HG02870 (cell line): ENCODE measurements at regions not wholly inside any gene's neighbourhood (a gene's known extent, or its start where the extent isn't known, plus 50 kb on each side); places are given as distances from the start of the nearest gene placed in this dataset.

Source experiments
- ATAC-seq: cut with Tn5 transposase; IDR thresholded peaks from one replicate; pipeline ENCODE4 v1.9.1; 2021; ENCODE audit warnings: mild to moderate bottlenecking, moderate library complexity; ENCODE audit not compliant: unreplicated experiment

GRCh38 chr6:100182313-100182712 is 188.3 kb upstream of the MCHR2 start:
- no peak for ATAC-seq

- ATAC-seq, result no peak
Measured at GRCh38 chr6:100181309-100181708, 187.3 kb upstream of the MCHR2 start.

- ATAC-seq, result no peak
Measured at GRCh38 chr6:100179576-100179975, 185.6 kb upstream of the MCHR2 start.

- no peak for ATAC-seq
Measured at GRCh38 chr6:100177956-100178355, 183.9 kb upstream of the MCHR2 start.

GRCh38 chr6:100176951-100177710 is 183.1 kb upstream of the MCHR2 start:
- no peak for ATAC-seq

GRCh38 chr6:100176311-100176950 is 182.4 kb upstream of the MCHR2 start:
- no peak for ATAC-seq

GRCh38 chr6:100175814-100176310 is 181.8 kb upstream of the MCHR2 start:
- no peak for ATAC-seq

GRCh38 chr6:100173211-100173610 is 179.2 kb upstream of the MCHR2 start:
- ATAC-seq, result no peak

GRCh38 chr6:100172322-100172713 is 178.3 kb upstream of the MCHR2 start:
- ATAC-seq, result no peak

- ATAC-seq, result peak; percentile 91
Measured at GRCh38 chr6:100171533-100172321, 177.7 kb upstream of the MCHR2 start.

GRCh38 chr6:100168148-100168547 is 174.1 kb upstream of the MCHR2 start:
- no peak for ATAC-seq

- no peak for ATAC-seq
Measured at GRCh38 chr6:100167585-100167984, 173.6 kb upstream of the MCHR2 start.

GRCh38 chr6:100166956-100167355 is 172.9 kb upstream of the MCHR2 start:
- ATAC-seq, result no peak

GRCh38 chr6:100165442-100165841 is 171.4 kb upstream of the MCHR2 start:
- no peak for ATAC-seq

GRCh38 chr6:100163035-100163434 is 169.0 kb upstream of the MCHR2 start:
- ATAC-seq, result no peak

- no peak for ATAC-seq
Measured at GRCh38 chr6:100161782-100162365, 167.9 kb upstream of the MCHR2 start.

- no peak for ATAC-seq
Measured at GRCh38 chr6:100160930-100161329, 166.9 kb upstream of the MCHR2 start.

- ATAC-seq, result no peak
Measured at GRCh38 chr6:100155141-100155540, 161.1 kb upstream of the MCHR2 start.

- no peak for ATAC-seq
Measured at GRCh38 chr6:100153636-100154275, 159.7 kb upstream of the MCHR2 start.

GRCh38 chr6:100152201-100152600 is 158.2 kb upstream of the MCHR2 start:
- no peak for ATAC-seq

GRCh38 chr6:100144991-100145390 is 151.0 kb upstream of the MCHR2 start:
- ATAC-seq, result no peak
